Fibroblast of the conjunctiva (primary cell): ENCODE measurements at regions not wholly inside any gene's neighbourhood (a gene's known extent, or its start where the extent isn't known, plus 50 kb on each side); places are given as distances from the start of the nearest gene placed in this dataset.

Experiments
- DNase-seq: peaks from one replicate; pipeline ENCODE4 v3.0.0-alpha.2; 2010; ENCODE audit warnings: low read depth

GRCh38 chr18:73733806-73734314 lies 413.8 kb downstream of the FBXO15 start:
- no peak for DNase-seq

DNA sequence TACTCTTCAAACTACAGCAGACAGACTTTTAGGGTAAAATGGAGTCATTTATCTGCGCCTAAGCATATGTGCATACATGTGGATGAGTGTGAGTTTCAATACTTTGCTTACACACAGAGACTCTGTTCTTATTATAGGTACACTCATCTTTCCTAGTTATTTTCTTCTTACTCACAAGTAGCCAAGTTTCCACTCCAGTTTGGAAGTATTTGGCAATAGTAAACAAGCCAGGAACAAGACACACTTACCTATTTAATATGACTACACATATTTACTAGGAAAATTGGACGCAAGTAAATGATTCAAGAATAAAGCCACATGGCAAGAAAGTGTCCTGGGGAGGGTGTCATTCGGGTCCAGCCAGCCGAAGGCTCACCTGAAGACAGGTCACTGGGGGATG lies 414.3 kb downstream of the FBXO15 start:
- DNase-seq, result no peak

- no peak for DNase-seq
These were observed 419.0 kb downstream of the FBXO15 start for GRCh38 chr18:73728657-73729056.

DNA sequence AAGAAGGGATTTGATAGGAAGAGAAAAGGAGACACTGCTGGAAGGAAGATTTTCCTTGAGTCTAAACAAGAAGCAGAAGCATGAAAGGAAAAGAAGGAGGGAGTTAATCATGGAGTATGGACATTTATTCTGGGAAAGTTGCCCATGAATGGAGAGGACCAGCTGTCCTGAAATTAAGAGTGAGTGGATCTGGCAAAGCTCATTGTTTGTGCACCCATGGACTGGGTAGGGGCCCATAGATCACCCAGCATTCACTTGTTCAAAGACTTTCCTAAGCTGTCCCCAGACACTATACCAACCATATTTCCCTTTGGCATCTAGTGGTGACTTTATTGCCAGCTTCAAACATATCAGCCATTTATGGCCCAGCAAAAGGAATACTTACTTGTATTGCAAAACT lies 422.7 kb downstream of the FBXO15 start:
- DNase-seq, result no peak

DNA sequence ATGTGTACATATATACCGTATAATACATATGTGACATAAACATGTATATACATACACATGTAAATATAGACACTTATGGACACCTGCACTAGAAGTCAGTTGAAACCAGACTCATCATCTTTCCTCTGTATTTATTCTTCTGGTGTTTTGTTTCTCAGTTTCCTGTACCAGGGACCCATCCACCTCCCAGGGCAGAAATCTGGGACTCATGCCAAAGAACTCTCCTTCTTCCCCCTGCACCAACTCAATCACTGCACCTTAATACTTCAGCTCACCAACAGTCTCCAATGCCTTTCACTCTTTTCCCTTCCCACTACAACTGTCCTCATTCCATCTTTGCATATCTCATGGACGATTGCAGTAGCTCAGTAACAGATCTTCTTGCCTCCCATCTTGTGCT lies 428.0 kb downstream of the FBXO15 start:
- DNase-seq, result no peak

DNA sequence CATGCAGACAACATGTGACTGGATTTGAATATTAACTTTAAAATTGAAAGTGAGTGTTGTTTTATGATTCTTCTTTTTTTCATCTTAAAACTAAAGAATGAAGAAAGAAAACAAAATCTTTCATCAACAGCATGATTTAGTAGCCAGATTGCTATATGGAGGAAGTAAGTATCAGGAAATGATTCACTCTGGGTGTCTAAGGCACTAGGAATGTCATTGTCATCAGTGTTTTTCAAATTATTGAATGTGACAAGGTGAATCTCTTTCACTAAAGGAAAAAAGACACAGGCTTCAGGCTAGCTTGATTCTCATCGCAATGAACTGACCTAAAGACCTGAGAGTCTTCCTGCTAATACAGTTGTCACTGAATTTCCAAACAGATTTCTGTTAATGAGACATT lies 430.1 kb downstream of the FBXO15 start:
- no peak for DNase-seq

DNA sequence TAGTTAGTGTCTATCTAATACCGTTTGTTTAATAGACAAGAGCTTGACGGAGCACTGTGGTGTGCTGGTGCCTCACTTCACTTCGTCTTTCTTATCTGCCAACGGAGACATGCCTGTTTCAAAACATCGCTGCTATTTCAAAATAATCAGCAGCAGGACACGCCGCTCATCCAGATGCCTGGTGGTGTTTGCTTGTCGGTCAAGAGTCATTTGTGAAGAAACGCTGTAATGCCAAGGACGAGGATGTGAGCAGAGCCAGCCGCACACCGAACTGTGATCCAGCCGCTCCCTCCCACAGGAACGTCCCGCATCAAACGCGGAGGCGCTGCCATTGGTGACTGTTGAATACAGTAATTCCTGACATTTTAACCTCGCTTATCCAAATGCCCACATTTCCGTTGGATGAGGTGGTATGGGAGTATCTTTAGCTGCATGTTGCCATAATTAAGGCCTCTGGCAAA lies 432.4 kb downstream of the FBXO15 start:
- DNase-seq, result no peak

GRCh38 chr18:73714466-73714865 lies 433.2 kb downstream of the FBXO15 start:
- DNase-seq, result no peak

- DNase-seq, result no peak
These were observed 436.4 kb downstream of the FBXO15 start for GRCh38 chr18:73711256-73711655.

GRCh38 chr18:73708591-73708990 lies 439.0 kb downstream of the FBXO15 start:
- DNase-seq, result no peak

DNA sequence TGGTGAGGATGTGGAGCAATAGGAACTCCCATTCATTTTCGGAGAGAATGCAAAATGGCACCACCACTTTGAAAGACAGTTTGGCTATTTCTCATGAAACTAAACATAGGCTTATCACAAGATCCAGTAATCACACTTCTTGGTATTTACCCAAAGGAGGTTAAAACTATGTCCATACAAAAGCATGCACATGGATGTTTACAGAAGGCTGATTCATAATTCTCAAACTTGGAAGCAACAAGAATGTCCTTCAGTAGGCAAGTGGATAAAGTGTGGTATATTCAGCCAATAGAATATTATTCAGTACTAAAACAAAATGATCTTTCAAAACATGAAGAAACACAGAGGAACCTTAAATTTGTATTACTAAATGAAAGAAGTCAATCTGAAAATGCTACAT lies 440.6 kb downstream of the FBXO15 start:
- DNase-seq, result no peak

DNA sequence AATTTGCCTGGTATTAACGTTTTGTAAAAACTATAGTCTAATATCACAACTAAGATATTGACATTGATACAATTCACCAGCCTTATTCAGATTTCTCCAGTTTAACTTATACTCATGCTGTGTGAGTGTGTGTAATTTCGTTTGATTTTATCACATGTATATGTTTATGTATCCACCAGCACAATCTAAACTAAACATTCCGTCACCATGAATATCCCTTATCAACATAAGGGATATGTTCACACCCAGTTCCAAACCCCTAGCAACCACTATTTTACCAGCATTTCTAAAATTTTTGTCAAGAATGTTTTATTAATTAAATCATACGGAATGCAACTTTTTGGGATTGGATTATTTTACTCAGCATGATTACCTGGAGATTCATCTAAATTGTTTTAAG lies 450.3 kb downstream of the FBXO15 start:
- no peak for DNase-seq

GRCh38 chr18:73696698-73697097 lies 450.9 kb downstream of the FBXO15 start:
- no peak for DNase-seq

GRCh38 chr18:73696171-73696570 lies 451.5 kb downstream of the FBXO15 start:
- no peak for DNase-seq

DNA sequence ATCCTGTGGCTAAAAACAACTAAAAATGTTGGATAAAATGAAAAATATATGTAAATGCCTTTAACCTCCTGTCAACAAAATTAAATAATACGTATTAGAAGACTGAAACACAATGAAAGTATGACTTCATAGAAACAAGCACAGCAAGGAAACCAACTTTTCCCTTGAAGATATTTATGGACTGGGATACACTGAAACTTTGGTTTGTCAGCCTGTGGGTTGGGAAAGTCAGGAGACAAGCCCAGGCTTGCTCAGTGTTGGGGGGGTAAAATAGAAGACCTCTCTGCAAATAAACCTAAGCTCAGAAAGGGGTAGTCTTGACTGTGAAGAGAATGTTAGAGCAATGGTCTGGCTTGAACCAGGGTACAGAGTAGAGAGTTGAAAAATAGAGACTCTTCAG lies 454.5 kb downstream of the FBXO15 start:
- DNase-seq, result no peak

- no peak for DNase-seq
These were observed 456.0 kb downstream of the FBXO15 start for GRCh38 chr18:73691624-73692023.

DNA sequence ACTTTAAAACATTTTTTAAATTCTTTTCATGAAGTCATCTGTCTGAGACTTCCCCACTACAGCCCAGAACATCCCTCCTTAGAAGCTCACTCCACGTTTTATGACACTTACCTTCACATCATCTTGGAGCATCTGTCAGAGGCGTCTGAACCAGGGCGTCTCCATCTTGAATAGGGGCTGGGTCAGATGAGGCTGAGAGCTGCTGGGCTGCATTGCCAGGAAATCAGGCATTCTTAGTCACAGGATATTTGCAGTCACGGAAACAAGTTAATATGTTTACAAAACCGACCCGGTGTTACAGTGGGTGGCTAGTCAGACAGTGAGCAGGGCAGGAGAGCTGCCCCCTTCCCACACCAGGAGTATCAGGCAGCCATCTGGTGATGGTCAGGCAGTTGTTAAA lies 456.5 kb downstream of the FBXO15 start:
- peak; percentile 22 for DNase-seq

DNA sequence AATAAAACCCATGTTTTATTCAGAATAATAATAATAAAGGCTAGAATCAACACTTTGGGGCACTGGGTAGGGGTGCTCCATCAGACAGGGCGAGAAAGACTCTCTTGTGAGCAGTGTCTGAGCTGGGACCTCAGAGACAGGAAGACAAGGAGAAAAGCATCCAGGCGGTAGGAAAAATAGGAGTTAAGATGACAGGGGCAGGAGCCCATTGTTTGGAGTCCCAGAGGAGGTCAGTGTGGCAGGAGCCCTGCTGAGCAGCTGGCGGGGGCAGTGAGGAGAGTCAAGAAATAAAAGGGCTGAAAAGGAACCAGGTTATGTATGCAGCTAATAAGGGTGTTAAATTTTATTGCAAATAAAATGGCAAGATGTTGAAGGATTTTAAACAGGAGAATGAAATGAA lies 457.4 kb downstream of the FBXO15 start:
- DNase-seq, result no peak

DNA sequence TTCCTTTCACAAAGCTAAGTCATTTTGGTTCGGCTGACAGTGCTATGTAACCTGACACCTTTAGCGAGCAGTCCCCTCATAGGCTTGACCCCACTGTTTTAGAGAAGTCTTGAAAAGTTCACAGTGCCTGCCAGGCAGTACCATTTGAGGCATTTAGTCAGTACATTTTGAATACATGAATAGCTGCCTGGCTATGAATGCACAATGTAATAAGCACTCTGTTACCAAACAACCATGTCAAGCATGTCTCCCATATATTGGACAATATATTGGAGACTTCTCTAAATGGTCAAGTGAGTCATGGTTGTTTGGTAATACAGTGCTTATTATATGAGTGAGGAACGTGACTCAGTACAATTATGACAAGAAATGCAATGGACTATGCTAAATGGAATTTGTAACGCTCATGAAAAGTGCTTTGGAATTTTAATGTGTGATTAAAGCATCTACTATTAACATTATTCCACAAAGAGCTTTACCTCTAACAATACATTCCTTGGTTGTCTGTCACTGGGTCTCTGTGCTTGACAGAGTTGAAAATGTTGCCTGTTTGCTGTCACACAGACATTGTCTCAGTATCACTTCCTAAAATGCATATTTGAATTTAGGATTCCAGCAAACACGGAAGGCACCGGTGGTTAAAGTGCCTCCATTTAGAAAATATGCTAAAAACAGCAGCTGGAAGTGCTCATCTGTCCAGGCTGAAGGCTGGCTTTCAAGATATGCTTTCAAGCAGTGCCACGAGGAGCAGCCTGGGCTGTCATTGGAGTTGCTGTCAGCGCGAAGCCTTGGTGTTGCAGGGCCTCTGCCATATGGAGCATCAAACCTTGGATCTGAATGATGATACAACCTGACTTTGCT lies 458.6 kb downstream of the FBXO15 start:
- peak; percentile 71 for DNase-seq

- DNase-seq, result no peak
These were observed 459.5 kb downstream of the FBXO15 start for GRCh38 chr18:73688161-73688560.

DNA sequence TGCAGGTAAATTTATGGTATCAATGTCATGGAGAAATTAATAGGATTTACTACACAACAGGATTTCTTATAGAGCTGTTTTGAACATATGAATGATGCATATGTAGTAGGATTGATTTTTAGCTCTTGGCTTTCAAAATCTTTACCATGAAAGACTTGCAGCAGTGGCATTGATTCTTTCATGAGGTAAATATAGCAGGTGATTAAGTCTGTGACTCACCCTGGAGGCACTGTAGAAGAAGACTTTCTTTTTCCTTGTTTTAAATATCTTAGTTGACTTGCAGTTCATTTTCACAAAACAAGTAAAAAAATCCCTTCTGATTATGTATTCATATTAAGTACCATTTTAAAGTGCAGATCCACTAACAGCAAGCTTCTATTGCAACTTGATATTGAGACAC lies 463.0 kb downstream of the FBXO15 start:
- no peak for DNase-seq

GRCh38 chr18:73683409-73684238 lies 464.0 kb downstream of the FBXO15 start:
- peak; percentile 61 for DNase-seq

- DNase-seq, result no peak
These were observed 465.7 kb downstream of the FBXO15 start for GRCh38 chr18:73681912-73682311.
